Endothelial cell (in vitro differentiated cells): ENCODE measurements at regions not wholly inside any gene's neighbourhood (a gene's known extent, or its start where the extent isn't known, plus 50 kb on each side); places are given as distances from the start of the nearest gene placed in this dataset.

Experiments used
- DNase-seq: peaks from one replicate; pipeline ENCODE4 v3.0.0; 2021; ENCODE audit warnings: low spot score
- H3K27ac Mint-ChIP-seq: one replicate; pipeline ENCODE4 v1.8.0; 2021; ENCODE audit warnings: mixed read lengths, inconsistent platforms; ENCODE audit not compliant: unreplicated experiment
- H3K27me3 Mint-ChIP-seq: one replicate; pipeline ENCODE4 v1.8.0; 2021; ENCODE audit warnings: mild to moderate bottlenecking, moderate library complexity, mixed read lengths, inconsistent platforms; ENCODE audit not compliant: unreplicated experiment
- H3K36me3 Mint-ChIP-seq: one replicate; pipeline ENCODE4 v1.8.0; 2021; ENCODE audit warnings: mild to moderate bottlenecking, low read depth, mixed read lengths, inconsistent platforms; ENCODE audit not compliant: unreplicated experiment
- H3K4me1 Mint-ChIP-seq: one replicate; pipeline ENCODE4 v1.8.0; 2021; ENCODE audit warnings: mild to moderate bottlenecking, mixed read lengths, inconsistent platforms; ENCODE audit not compliant: unreplicated experiment
- H3K4me3 Mint-ChIP-seq: one replicate; pipeline ENCODE4 v1.8.0; 2021; ENCODE audit warnings: mild to moderate bottlenecking, mixed read lengths, inconsistent platforms; ENCODE audit not compliant: unreplicated experiment
- H3K9me3 Mint-ChIP-seq: one replicate; pipeline ENCODE4 v1.8.0; 2021; ENCODE audit warnings: mixed read lengths, inconsistent platforms; ENCODE audit not compliant: unreplicated experiment
- TF ChIP-seq, protein P1 (sequence below): fragments of 200-600 bp; sonication (generic); IDR thresholded peaks from one replicate; pipeline ENCODE4 v1.5.0; 2021; ENCODE audit warnings: antibody characterized with exemption; ENCODE audit not compliant: unreplicated experiment

DNA sequence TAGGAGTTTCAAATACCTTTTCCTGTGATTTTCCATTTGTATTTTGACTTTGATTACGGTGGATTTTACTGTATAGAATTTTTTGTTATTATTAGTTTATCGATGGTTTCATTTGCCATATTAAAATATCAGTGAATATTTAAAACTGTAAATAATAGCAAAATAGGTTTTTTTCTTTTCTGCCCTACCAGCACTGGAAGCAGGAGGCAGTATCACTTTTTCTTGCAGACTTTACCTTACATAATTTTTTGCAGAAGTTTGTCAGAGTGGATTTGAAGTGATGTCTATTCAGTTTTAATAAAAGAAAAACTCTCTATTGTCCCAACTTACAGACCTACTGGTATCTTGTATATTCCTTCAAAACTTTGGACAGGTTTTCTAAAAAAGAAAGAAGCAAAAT is 213.6 kb downstream of the CENPF start:
- Mint-ChIP-seq H3K36me3 (no peaks in the 10 kb centered on the region), H3K27ac (no peak overlapping the region), H3K4me1 (peaks cover 19% of the 10 kb centered on the region), H3K4me3 (no peak overlapping the region), H3K27me3 (no peaks in the 10 kb centered on the region), H3K9me3 (no peaks in the 10 kb centered on the region)
- TF ChIP-seq, protein P1, sequence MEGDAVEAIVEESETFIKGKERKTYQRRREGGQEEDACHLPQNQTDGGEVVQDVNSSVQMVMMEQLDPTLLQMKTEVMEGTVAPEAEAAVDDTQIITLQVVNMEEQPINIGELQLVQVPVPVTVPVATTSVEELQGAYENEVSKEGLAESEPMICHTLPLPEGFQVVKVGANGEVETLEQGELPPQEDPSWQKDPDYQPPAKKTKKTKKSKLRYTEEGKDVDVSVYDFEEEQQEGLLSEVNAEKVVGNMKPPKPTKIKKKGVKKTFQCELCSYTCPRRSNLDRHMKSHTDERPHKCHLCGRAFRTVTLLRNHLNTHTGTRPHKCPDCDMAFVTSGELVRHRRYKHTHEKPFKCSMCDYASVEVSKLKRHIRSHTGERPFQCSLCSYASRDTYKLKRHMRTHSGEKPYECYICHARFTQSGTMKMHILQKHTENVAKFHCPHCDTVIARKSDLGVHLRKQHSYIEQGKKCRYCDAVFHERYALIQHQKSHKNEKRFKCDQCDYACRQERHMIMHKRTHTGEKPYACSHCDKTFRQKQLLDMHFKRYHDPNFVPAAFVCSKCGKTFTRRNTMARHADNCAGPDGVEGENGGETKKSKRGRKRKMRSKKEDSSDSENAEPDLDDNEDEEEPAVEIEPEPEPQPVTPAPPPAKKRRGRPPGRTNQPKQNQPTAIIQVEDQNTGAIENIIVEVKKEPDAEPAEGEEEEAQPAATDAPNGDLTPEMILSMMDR, result peak; percentile 54
- DNase-seq, result no peak

DNA sequence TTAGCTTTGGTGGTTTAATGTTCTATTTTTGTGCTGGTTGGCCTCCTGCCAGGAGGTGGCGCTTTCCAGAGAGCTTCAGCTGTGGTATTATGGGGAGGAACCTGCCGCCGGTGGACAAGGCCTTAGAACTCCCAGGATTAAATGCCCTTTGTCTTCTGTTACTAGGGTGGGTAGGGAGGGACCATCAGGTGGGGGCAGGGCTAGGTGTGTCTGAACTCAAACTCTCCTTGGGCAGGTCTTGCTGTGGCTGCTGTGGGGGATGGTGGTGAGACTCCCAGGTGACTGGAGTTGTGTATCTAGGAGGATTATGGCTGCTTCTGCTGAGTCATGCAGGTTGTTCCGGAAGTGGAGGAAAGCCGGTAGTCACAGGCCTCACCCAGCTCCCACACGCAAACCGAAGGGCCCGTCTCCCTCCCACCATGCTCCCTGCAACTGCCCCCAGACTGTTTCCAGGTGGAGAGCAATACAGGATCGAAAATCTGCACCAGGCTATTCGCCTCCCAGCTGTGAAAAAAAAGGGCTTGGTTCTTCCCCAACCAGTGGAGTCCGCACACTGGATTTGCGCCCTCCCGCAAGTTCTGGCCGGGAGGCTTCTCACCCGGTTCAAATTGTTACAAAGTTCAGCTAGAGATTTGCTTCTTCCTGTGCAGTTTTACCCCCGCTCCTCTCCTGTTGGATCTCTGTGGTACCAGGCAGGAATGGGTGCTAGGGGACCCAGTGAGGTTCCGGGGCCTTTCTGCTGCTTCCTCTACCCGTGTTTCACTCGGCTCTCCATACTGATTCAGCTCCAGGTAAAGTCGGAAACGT is 220.5 kb downstream of the CENPF start:
- TF ChIP-seq, protein P1, result no peak
- no peaks in the 10 kb centered on the region for H3K4me1 Mint-ChIP-seq
- H3K36me3 Mint-ChIP-seq, result no peaks in the 10 kb centered on the region
- H3K4me3 Mint-ChIP-seq, result no peak overlapping the region
- DNase-seq, result no peak
- peaks cover 4% of the 10 kb centered on the region for H3K27me3 Mint-ChIP-seq
- no peaks in the 10 kb centered on the region for H3K9me3 Mint-ChIP-seq
- H3K27ac Mint-ChIP-seq, result no peak overlapping the region

DNA sequence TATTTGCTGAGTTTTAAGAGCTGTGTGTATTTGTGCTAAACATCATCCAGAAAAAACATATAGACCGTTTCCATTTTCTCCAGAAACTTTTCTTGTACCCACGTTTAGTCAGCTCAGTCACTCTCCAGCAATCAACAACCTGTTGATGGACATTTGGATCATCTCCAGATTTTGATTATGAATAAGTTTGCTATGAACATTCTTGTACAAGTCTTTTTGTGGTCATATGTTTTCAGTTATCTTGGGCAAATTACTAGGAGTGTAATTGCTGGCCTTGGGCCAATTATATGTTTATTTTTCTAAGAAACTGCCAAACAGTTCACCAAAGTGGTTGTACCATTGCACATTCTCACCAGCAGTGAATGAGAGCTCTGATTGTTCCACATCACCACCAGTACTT is 221.8 kb downstream of the CENPF start:
- Mint-ChIP-seq H3K36me3 (no peaks in the 10 kb centered on the region), H3K27ac (no peak overlapping the region), H3K9me3 (no peaks in the 10 kb centered on the region), H3K4me3 (no peak overlapping the region), H3K27me3 (peaks cover 4% of the 10 kb centered on the region), H3K4me1 (no peaks in the 10 kb centered on the region)
- TF ChIP-seq, protein P1, result no peak
- no peak for DNase-seq

DNA sequence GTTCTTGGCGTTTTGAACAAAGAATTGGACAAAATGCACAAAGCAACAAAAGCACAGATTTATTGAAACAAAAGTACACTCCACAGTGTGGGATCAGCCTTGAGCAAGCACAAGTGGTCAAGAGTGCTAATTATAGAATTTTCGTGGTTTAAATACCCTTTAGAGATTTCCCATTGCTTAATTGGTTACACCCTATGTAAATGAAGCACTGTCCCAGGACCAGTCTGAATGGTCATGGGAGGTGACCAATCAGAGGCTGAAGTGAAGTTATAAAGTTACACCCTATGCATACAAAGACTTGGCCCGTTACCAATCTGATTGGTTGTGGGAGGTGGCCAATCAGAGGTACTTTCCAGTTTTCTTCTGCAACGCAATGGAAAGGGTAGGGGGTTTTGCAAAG is 223.6 kb downstream of the CENPF start:
- Mint-ChIP-seq H3K9me3 (no peaks in the 10 kb centered on the region), H3K4me1 (no peaks in the 10 kb centered on the region), H3K27me3 (peaks cover 4% of the 10 kb centered on the region), H3K4me3 (no peak overlapping the region), H3K27ac (no peak overlapping the region), H3K36me3 (no peaks in the 10 kb centered on the region)
- TF ChIP-seq, protein P1, result no peak
- no peak for DNase-seq

DNA sequence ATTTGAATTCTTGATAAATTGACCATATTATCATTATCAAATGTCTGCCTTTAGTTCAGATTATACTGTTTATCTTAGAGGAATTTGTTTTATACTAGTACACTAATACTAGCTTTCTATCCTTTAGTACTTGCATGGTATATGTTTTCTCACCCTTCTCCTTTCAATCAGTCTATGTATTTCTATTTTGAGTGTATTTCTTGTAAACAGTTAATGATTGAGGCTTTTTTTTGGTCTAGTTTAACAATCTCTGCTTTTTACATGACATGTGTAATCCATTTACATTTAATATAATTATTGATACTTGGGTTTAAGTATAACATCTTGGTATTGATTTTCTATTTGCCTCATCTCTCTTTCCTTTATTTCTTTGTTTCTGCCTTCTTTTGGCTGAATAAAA is 224.9 kb downstream of the CENPF start:
- no peak for DNase-seq
- Mint-ChIP-seq H3K27me3 (peaks cover 4% of the 10 kb centered on the region), H3K4me1 (no peaks in the 10 kb centered on the region), H3K4me3 (no peak overlapping the region), H3K36me3 (no peaks in the 10 kb centered on the region), H3K27ac (no peak overlapping the region), H3K9me3 (no peaks in the 10 kb centered on the region)
- TF ChIP-seq, protein P1, result no peak
